H9 (cell line): ENCODE measurements at regions not wholly inside any gene's neighbourhood (a gene's known extent, or its start where the extent isn't known, plus 50 kb on each side); places are given as distances from the start of the nearest gene placed in this dataset.

ENCODE experiments used
- DNase-seq: peaks from one replicate; pipeline ENCODE4 v3.0.0-alpha.2; 2017
- H2AFZ ChIP-seq: one replicate; pipeline ENCODE4 v1.6.1; 2013; ENCODE audit warnings: mild to moderate bottlenecking, low read length, control low read depth, moderate library complexity
- H2AK5ac ChIP-seq: 2 replicates; pipeline ENCODE4 v1.6.1; 2013; ENCODE audit warnings: low read length, control low read depth, mixed read lengths; ENCODE audit not compliant: insufficient read length
- H2BK120ac ChIP-seq: one replicate; pipeline ENCODE4 v1.6.1; 2013; ENCODE audit warnings: low read depth, mild to moderate bottlenecking, low read length, control low read depth, inconsistent platforms; ENCODE audit not compliant: poor library complexity, severe bottlenecking
- H2BK12ac ChIP-seq: 2 replicates; pipeline ENCODE4 v1.6.1; 2013; ENCODE audit warnings: low read length, control low read depth, mixed read lengths, low read depth; ENCODE audit not compliant: insufficient read length
- H2BK15ac ChIP-seq: 2 replicates; pipeline ENCODE4 v1.6.1; 2013; ENCODE audit warnings: low read depth, low read length, control low read depth
- H2BK20ac ChIP-seq: one replicate; pipeline ENCODE4 v1.6.1; 2013; ENCODE audit warnings: low read depth, mild to moderate bottlenecking, low read length, control low read depth, inconsistent platforms; ENCODE audit not compliant: poor library complexity, severe bottlenecking
- H2BK5ac ChIP-seq: 2 replicates; pipeline ENCODE4 v1.6.1; 2013; ENCODE audit warnings: low read length, control low read depth, mixed read lengths; ENCODE audit not compliant: insufficient read length
- H3K14ac ChIP-seq: 2 replicates; pipeline ENCODE4 v1.6.1; 2013; ENCODE audit warnings: low read length, control low read depth; ENCODE audit not compliant: insufficient read depth
- H3K18ac ChIP-seq: 2 replicates; pipeline ENCODE4 v1.6.1; 2013; ENCODE audit warnings: low read depth, mild to moderate bottlenecking, mixed read lengths, low read length, control low read depth; ENCODE audit not compliant: insufficient read length
- H3K23ac ChIP-seq: 2 replicates; pipeline ENCODE4 v1.6.1; 2013; ENCODE audit warnings: low read length, control low read depth, mixed read lengths, low read depth; ENCODE audit not compliant: insufficient read length
- H3K23me2 ChIP-seq: 2 replicates; pipeline ENCODE4 v1.6.1; 2013; ENCODE audit warnings: low read depth, mild to moderate bottlenecking, mixed read lengths, low read length, control low read depth; ENCODE audit not compliant: insufficient read length, poor library complexity, severe bottlenecking
- H3K27ac ChIP-seq: 2 replicates; pipeline ENCODE4 v1.5.1; 2013; ENCODE audit warnings: low read length, control low read depth, mixed read lengths, low read depth; ENCODE audit not compliant: insufficient read length
- H3K27me3 ChIP-seq: 2 replicates; pipeline ENCODE4 v1.6.1; 2013; ENCODE audit warnings: low read length, control low read depth, inconsistent platforms; ENCODE audit not compliant: insufficient read depth
- H3K4ac ChIP-seq: 2 replicates; pipeline ENCODE4 v1.6.1; 2013; ENCODE audit warnings: low read depth, mild to moderate bottlenecking, control low read depth, inconsistent platforms, low read length, moderate library complexity
- H3K4me1 ChIP-seq: 2 replicates; pipeline ENCODE4 v1.6.1; 2013; ENCODE audit warnings: low read length, control low read depth, inconsistent platforms; ENCODE audit not compliant: insufficient read depth
- H3K4me2 ChIP-seq: 2 replicates; pipeline ENCODE4 v1.6.1; 2013; ENCODE audit warnings: low read length, control low read depth, mixed read lengths; ENCODE audit not compliant: insufficient read length, insufficient read depth
- H3K56ac ChIP-seq: 2 replicates; pipeline ENCODE4 v1.6.1; 2013; ENCODE audit warnings: low read depth, mild to moderate bottlenecking, mixed read lengths, low read length, control low read depth; ENCODE audit not compliant: insufficient read length
- H3K79me1 ChIP-seq: 2 replicates; pipeline ENCODE4 v1.6.1; 2013; ENCODE audit warnings: low read depth, mild to moderate bottlenecking, moderate library complexity, low read length, control low read depth, inconsistent platforms; ENCODE audit not compliant: insufficient read depth, poor library complexity, severe bottlenecking
- H3K79me2 ChIP-seq: 2 replicates; pipeline ENCODE4 v1.6.1; 2013; ENCODE audit warnings: low read length, control low read depth, inconsistent platforms; ENCODE audit not compliant: insufficient read depth
- H3K9ac ChIP-seq: 2 replicates; pipeline ENCODE4 v1.6.1; 2013; ENCODE audit warnings: low read length, control low read depth, mixed read lengths; ENCODE audit not compliant: insufficient read length; ENCODE audit errors: extremely low read depth
- H3K9me3 ChIP-seq: one replicate; pipeline ENCODE4 v1.6.1; 2013; ENCODE audit warnings: low read depth, low read length, inconsistent platforms; ENCODE audit not compliant: control insufficient read depth
- H3T11ph ChIP-seq: one replicate; pipeline ENCODE4 v1.6.1; 2013; ENCODE audit warnings: mild to moderate bottlenecking, low read length, control low read depth, inconsistent platforms
- H4K20me1 ChIP-seq: one replicate; pipeline ENCODE4 v1.6.1; 2013; ENCODE audit not compliant: control insufficient read depth, insufficient read length, insufficient read depth
- H4K5ac ChIP-seq: 2 replicates; pipeline ENCODE4 v1.6.1; 2013; ENCODE audit warnings: low read depth, mild to moderate bottlenecking, mixed read lengths, low read length, control low read depth; ENCODE audit not compliant: insufficient read length
- H4K8ac ChIP-seq: replicated peaks from 2 replicates; pipeline ENCODE4 v1.6.1; 2013; ENCODE audit warnings: low read length, control low read depth, mixed read lengths, low read depth; ENCODE audit not compliant: insufficient read length
- H4K91ac ChIP-seq: 2 replicates; pipeline ENCODE4 v1.6.1; 2013; ENCODE audit warnings: low read depth, mild to moderate bottlenecking, moderate library complexity, mixed read lengths, low read length, control low read depth; ENCODE audit not compliant: insufficient read length
- H3K27ac Mint-ChIP-seq, 3 experiments: 2 replicates in 2 of 3; 3 replicates in 1 of 3; pipeline ENCODE4 v1.8.0; 2020 to 2021; ENCODE audit warnings: mixed read lengths in 3 of 3, mild to moderate bottlenecking in 1 of 3, moderate library complexity in 1 of 3
- H3K27me3 Mint-ChIP-seq: 2 replicates; pipeline ENCODE4 v1.8.0; 2021; ENCODE audit warnings: low read depth, mild to moderate bottlenecking, moderate library complexity, mixed read lengths
- H3K36me3 Mint-ChIP-seq, 3 experiments: 2 replicates in 2 of 3; 3 replicates in 1 of 3; pipeline ENCODE4 v1.8.0; 2020 to 2021; ENCODE audit warnings: low read depth in 3 of 3, mixed read lengths in 3 of 3; ENCODE audit not compliant: insufficient read depth in 1 of 3
- H3K4me1 Mint-ChIP-seq, 2 experiments: 2 replicates each; pipeline ENCODE4 v1.8.0; 2020; ENCODE audit warnings: mixed read lengths in 2 of 2
- H3K4me3 Mint-ChIP-seq, 2 experiments: 2 replicates in 1 of 2; 3 replicates in 1 of 2; pipeline ENCODE4 v1.8.0; 2020 to 2021; ENCODE audit warnings: mild to moderate bottlenecking in 2 of 2, mixed read lengths in 2 of 2, moderate library complexity in 1 of 2
- H3K9me3 Mint-ChIP-seq, 2 experiments: 2 replicates in 1 of 2; 3 replicates in 1 of 2; pipeline ENCODE4 v1.8.0; 2020; ENCODE audit warnings: mild to moderate bottlenecking in 2 of 2, mixed read lengths in 2 of 2, moderate library complexity in 1 of 2
- WGBS: extraction: QIAGEN DNeasy Blood & Tissue Kit; methylation state at CpG from one replicate; pipeline ENCODE4 v1.1.7; 2013; ENCODE audit warnings: missing lambda C conversion rate, low lambda C conversion rate, mixed read lengths; ENCODE audit not compliant: insufficient read length; ENCODE audit errors: extremely low coverage; 5-methylcytosine and 5-hydroxymethylcytosine counted together
- TF ChIP-seq, protein P1 (sequence below): fragments of 200-600 bp; sonication (generic); conservative IDR thresholded peaks from 3 replicates; pipeline ENCODE4 v1.8.0; 2021; ENCODE audit warnings: antibody characterized with exemption, mild to moderate bottlenecking

DNA sequence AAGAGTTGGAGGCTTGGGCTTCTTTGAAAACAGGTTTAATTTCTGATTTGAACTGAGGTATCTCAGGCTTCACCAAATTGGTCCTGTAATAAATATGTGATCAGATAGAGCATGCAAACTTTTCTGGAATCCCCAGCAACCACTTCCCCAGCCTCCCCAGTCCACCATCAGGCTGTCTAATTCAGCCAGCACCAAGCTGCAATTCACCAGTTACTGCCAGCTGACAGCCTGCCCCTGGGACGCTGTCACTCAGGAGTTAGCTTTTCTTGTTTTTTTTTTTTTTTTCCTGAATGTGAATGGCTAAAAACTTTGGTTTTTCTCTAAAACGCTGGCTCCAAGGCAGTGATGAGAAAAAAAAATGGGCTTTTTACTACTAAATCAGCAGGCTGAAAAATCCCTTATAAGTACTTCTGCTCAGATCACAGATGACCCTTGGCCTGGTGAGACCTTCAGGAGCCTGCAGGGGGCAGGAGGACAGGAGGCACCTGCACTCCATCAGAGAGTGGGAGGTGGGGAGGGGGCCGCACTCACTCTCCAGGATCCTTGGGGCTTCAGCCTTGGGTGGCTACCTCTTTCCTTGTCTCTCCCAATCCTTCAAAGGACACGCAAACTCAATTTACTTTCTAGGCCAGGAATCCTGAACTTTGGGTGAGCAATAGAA, 349.4 kb downstream of the GATA3 start:
- Mint-ChIP-seq H3K4me3 (no peak overlapping the region), H3K27ac (no peak overlapping the region), H3K27me3 (peaks cover 6% of the 10 kb centered on the region), H3K9me3 (no peaks in the 10 kb centered on the region), H3K4me1 (peaks cover 33 to 53% of the 10 kb centered on the region in 2 experiments), H3K36me3 (no peaks in the 10 kb centered on the region)
- TF ChIP-seq, protein P1, sequence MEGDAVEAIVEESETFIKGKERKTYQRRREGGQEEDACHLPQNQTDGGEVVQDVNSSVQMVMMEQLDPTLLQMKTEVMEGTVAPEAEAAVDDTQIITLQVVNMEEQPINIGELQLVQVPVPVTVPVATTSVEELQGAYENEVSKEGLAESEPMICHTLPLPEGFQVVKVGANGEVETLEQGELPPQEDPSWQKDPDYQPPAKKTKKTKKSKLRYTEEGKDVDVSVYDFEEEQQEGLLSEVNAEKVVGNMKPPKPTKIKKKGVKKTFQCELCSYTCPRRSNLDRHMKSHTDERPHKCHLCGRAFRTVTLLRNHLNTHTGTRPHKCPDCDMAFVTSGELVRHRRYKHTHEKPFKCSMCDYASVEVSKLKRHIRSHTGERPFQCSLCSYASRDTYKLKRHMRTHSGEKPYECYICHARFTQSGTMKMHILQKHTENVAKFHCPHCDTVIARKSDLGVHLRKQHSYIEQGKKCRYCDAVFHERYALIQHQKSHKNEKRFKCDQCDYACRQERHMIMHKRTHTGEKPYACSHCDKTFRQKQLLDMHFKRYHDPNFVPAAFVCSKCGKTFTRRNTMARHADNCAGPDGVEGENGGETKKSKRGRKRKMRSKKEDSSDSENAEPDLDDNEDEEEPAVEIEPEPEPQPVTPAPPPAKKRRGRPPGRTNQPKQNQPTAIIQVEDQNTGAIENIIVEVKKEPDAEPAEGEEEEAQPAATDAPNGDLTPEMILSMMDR: peak; percentile 72
- Histone ChIP-seq H3K79me1 (no peaks in the 10 kb centered on the region), H3K9ac (no peak overlapping the region), H4K91ac (no peak overlapping the region), H3T11ph (no peak overlapping the region), H2AFZ (no peak overlapping the region), H3K4ac (no peak overlapping the region), H2BK20ac (no peak overlapping the region), H3K18ac (no peak overlapping the region), H2BK12ac (no peak overlapping the region), H3K4me1 (no peaks in the 10 kb centered on the region), H3K4me2 (no peak overlapping the region), H3K79me2 (no peaks in the 10 kb centered on the region), H3K9me3 (no peaks in the 10 kb centered on the region), H2BK5ac (no peak overlapping the region), H2BK120ac (no peak overlapping the region), H3K56ac (no peak overlapping the region), H2BK15ac (no peak overlapping the region), H4K20me1 (no peaks in the 10 kb centered on the region), H2AK5ac (no peak overlapping the region), H3K23ac (no peak overlapping the region), H3K23me2 (no peaks in the 10 kb centered on the region), H4K8ac (no peak overlapping the region), H3K14ac (no peak overlapping the region), H3K27ac (no peak overlapping the region), H3K27me3 (no peaks in the 10 kb centered on the region), H4K5ac (no peak overlapping the region)
- DNase-seq: peak; percentile 72
- no CpG with 5 or more reads among the region's 4 CpGs for WGBS
